ENCODE measurements at regions not wholly inside any gene's neighbourhood (a gene's known extent, or its start where the extent isn't known, plus 50 kb on each side); places are given as distances from the start of the nearest gene placed in this dataset.

DNA sequence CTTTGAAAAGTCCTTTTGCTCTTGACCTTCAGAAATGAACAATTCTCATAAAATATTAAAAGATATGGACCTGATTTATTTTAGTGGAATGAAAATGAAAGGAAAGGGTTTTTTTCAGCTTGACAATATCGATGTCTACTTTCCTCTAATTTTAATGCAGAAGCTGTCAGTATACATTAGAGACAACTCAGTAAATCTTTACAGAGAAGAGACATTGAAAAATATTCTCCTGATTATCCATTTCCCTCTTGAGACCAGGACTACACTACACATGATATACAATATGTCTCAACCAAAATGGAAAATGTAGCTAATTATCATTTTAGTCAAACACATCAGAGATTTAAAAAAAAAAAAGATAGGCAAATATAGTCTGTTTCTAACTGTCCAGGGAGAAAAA lies 288.5 kb upstream of the NUDT12 start:
- Histone ChIP-seq H3K9me3 (no peaks in the 10 kb centered on the region), H3K36me3 (ENCODE audit: control insufficient read depth in 2 of 2, extremely low read depth in 1 of 2, insufficient read depth in 1 of 2, low read length in 1 of 2) (no peaks in the 10 kb centered on the region), H3K27ac (ENCODE audit: low read length) (no peak overlapping the region), H3K4me3 (ENCODE audit: control insufficient read depth in 1 of 2, extremely low read depth in 1 of 2, low read length in 1 of 2) (no peak overlapping the region), H3K27me3 (replicated peaks in 1 of 2; ENCODE audit: control insufficient read depth in 2 of 2, extremely low read depth in 1 of 2, insufficient read depth in 2 of 2, low read length in 1 of 2) (no peaks in the 10 kb centered on the region), H3K4me1 (ENCODE audit: control insufficient read depth in 1 of 2, extremely low read depth in 1 of 2, insufficient read depth in 2 of 2, low read length in 2 of 2) (no peaks in the 10 kb centered on the region)
- Mint-ChIP-seq H3K27me3 (no peaks in the 10 kb centered on the region), H3K27ac (no peak overlapping the region), H3K36me3 (no peaks in the 10 kb centered on the region), H3K9me3 (peaks cover 5 to 13% (median 12%) of the 10 kb centered on the region in 3 donors), H3K4me3 (no peak overlapping the region), H3K4me1 (no peaks in the 10 kb centered on the region)
- ChIA-PET POLR2A (interaction anchor here in 1 of 2 donors (0.7 kb wide), 1 partner anchor 47 kb away, joined by 9 read pairs; no protein-coding TSS in a partner anchor), CTCF (no interaction called here)
- WGBS (ENCODE audit: insufficient coverage) = no CpG with 5 or more reads among the region's 1 CpG
- ATAC-seq (replicated peaks in 1 of 4) = no peak
- no peak for DNase-seq

DNA sequence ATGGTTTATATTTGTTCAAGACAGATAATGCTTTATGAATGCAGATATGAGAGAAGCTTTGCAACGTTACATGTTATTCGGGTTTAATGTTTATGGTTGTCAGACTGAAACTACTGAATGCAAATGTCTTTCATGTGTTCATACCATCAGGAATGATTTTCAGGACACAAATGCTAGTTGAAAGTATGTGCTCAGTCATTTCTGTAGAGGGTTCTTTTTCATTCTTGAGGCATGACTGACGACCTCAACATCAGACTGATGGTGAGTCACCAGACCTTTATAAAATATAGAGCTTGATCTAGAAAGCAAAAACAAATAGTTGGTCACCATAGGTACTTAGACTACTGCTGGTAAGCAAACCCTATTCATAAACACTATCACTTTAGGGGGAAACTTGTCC lies 287.3 kb upstream of the NUDT12 start:
- no peaks in the 10 kb centered on the region for H3K36me3 ChIP-seq (ENCODE audit: control insufficient read depth in 2 of 2, extremely low read depth in 1 of 2, insufficient read depth in 1 of 2, low read length in 1 of 2)
- Mint-ChIP-seq H3K27me3 (no peaks in the 10 kb centered on the region), H3K36me3 (no peaks in the 10 kb centered on the region), H3K4me3 (no peak overlapping the region), H3K4me1 (no peaks in the 10 kb centered on the region), H3K9me3 (peaks cover 6 to 10% (median 7%) of the 10 kb centered on the region in 3 donors), H3K27ac (no peak overlapping the region)
- H3K27ac ChIP-seq (ENCODE audit: low read length) = no peak overlapping the region
- no peak for DNase-seq
- CTCF ChIA-PET = interaction anchor here in 1 of 2 donors (0.6 to 0.8 kb wide), 2 partner anchors 17 to 32 kb away, joined by 3 read pairs; no protein-coding TSS in a partner anchor
- WGBS (ENCODE audit: insufficient coverage) = 60% methylated on average over 2 of the region's 3 CpGs
- POLR2A ChIA-PET = no interaction called here
- no peak for ATAC-seq (replicated peaks in 1 of 4)
- H3K27me3 ChIP-seq (replicated peaks in 1 of 2; ENCODE audit: control insufficient read depth in 2 of 2, extremely low read depth in 1 of 2, insufficient read depth in 2 of 2, low read length in 1 of 2) = no peaks in the 10 kb centered on the region
- H3K9me3 ChIP-seq = no peaks in the 10 kb centered on the region
- H3K4me1 ChIP-seq (ENCODE audit: control insufficient read depth in 1 of 2, extremely low read depth in 1 of 2, insufficient read depth in 2 of 2, low read length in 2 of 2) = no peaks in the 10 kb centered on the region
- H3K4me3 ChIP-seq (ENCODE audit: control insufficient read depth in 1 of 2, extremely low read depth in 1 of 2, low read length in 1 of 2) = no peak overlapping the region

DNA sequence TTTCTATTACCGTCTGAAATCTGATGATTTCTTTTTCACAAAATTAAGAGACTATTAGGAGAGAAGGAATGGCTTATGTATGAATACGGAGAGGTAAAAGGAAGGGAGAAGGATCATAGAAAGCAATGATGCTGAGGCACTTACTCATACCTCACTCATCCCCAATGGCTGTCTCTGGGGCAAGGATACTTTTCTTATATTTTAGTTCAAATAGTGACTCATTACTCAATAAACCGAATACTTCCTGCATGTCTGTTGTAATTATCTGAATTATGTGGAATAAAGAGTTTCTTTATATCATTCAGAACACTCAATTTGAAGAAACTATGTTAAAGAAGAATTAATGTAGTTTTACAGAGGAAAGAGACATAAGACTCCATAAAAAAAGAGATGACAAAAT lies 284.5 kb upstream of the NUDT12 start:
- no peaks in the 10 kb centered on the region for H3K27me3 Mint-ChIP-seq
- no peak overlapping the region for H3K27ac ChIP-seq (ENCODE audit: low read length)
- H3K4me3 Mint-ChIP-seq = no peak overlapping the region
- no peak overlapping the region for H3K27ac Mint-ChIP-seq
- no peak overlapping the region for H3K4me3 ChIP-seq (ENCODE audit: control insufficient read depth in 1 of 2, extremely low read depth in 1 of 2, low read length in 1 of 2)
- no peak for ATAC-seq (replicated peaks in 1 of 4)
- CTCF ChIA-PET = no interaction called here
- H3K4me1 ChIP-seq (ENCODE audit: control insufficient read depth in 1 of 2, extremely low read depth in 1 of 2, insufficient read depth in 2 of 2, low read length in 2 of 2) = no peaks in the 10 kb centered on the region
- H3K36me3 Mint-ChIP-seq = no peaks in the 10 kb centered on the region
- H3K27me3 ChIP-seq (replicated peaks in 1 of 2; ENCODE audit: control insufficient read depth in 2 of 2, extremely low read depth in 1 of 2, insufficient read depth in 2 of 2, low read length in 1 of 2) = no peaks in the 10 kb centered on the region
- no CpG with 5 or more reads among the region's 3 CpGs for WGBS (ENCODE audit: insufficient coverage)
- POLR2A ChIA-PET = no interaction called here
- H3K9me3 ChIP-seq = no peaks in the 10 kb centered on the region
- no peaks in the 10 kb centered on the region for H3K4me1 Mint-ChIP-seq
- no peak for DNase-seq
- no peaks in the 10 kb centered on the region for H3K36me3 ChIP-seq (ENCODE audit: control insufficient read depth in 2 of 2, extremely low read depth in 1 of 2, insufficient read depth in 1 of 2, low read length in 1 of 2)
- peaks cover 4 to 6% (median 5%) of the 10 kb centered on the region in 3 donors for H3K9me3 Mint-ChIP-seq

DNA sequence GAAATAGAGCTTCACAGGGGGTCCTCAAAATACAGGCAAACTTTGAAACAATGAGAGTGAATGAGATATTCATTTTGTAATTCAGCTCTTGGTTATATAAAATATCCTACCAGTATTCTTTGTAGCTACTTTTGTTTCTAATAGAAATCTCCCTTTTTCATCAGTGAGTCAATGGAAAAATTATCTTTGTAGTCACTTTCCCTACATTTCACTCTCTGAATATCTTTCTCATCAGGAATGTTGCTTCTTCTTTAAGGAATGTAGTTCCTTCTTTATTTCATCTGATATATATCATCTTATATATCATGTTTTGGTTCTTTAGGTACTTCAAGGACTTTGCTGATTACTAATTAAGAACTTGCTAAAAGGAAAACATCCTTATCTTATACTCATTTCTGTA lies 280.3 kb upstream of the NUDT12 start:
- no peak overlapping the region for H3K4me3 Mint-ChIP-seq
- H3K9me3 ChIP-seq = no peaks in the 10 kb centered on the region
- no peak for DNase-seq
- ATAC-seq (replicated peaks in 1 of 4) = no peak
- ChIA-PET POLR2A (no interaction called here), CTCF (interaction anchor here in 1 of 2 donors (0.6 kb wide), 1 partner anchor 79 kb away, joined by 3 read pairs; no protein-coding TSS in a partner anchor)
- H3K36me3 Mint-ChIP-seq = no peaks in the 10 kb centered on the region
- H3K4me1 ChIP-seq (ENCODE audit: control insufficient read depth in 1 of 2, extremely low read depth in 1 of 2, insufficient read depth in 2 of 2, low read length in 2 of 2) = no peaks in the 10 kb centered on the region
- no peak overlapping the region for H3K27ac ChIP-seq (ENCODE audit: low read length)
- H3K27me3 ChIP-seq (replicated peaks in 1 of 2; ENCODE audit: control insufficient read depth in 2 of 2, extremely low read depth in 1 of 2, insufficient read depth in 2 of 2, low read length in 1 of 2) = no peaks in the 10 kb centered on the region
- peaks cover 2 to 13% (median 4%) of the 10 kb centered on the region in 3 donors for H3K9me3 Mint-ChIP-seq
- no peaks in the 10 kb centered on the region for H3K36me3 ChIP-seq (ENCODE audit: control insufficient read depth in 2 of 2, extremely low read depth in 1 of 2, insufficient read depth in 1 of 2, low read length in 1 of 2)
- no peak overlapping the region for H3K27ac Mint-ChIP-seq
- no peaks in the 10 kb centered on the region for H3K4me1 Mint-ChIP-seq
- H3K27me3 Mint-ChIP-seq = no peaks in the 10 kb centered on the region
- H3K4me3 ChIP-seq (ENCODE audit: control insufficient read depth in 1 of 2, extremely low read depth in 1 of 2, low read length in 1 of 2) = no peak overlapping the region

DNA sequence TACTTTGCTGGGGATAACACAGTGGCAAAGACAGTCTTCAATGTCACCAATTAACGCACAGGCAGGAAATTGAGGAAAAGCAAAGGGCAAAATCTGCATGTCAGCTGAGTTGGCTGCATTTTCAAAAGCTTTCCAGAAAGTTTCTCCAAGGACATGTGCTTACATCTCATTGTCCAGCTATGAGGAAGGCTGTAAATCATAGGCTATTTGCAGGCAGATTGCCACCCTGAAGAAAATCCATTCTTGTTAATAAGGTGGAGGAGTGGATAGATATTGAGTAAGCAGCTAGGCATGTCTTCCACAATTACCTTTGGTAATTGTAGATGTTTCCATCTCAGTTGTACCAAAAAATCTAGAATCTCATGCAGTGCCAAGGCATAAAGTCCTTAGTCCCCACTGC lies 278.0 kb upstream of the NUDT12 start:
- ChIA-PET CTCF (no interaction called here), POLR2A (no interaction called here)
- Histone ChIP-seq H3K4me1 (ENCODE audit: control insufficient read depth in 1 of 2, extremely low read depth in 1 of 2, insufficient read depth in 2 of 2, low read length in 2 of 2) (no peaks in the 10 kb centered on the region), H3K4me3 (ENCODE audit: control insufficient read depth in 1 of 2, extremely low read depth in 1 of 2, low read length in 1 of 2) (no peak overlapping the region), H3K9me3 (no peaks in the 10 kb centered on the region), H3K27me3 (replicated peaks in 1 of 2; ENCODE audit: control insufficient read depth in 2 of 2, extremely low read depth in 1 of 2, insufficient read depth in 2 of 2, low read length in 1 of 2) (no peaks in the 10 kb centered on the region), H3K36me3 (ENCODE audit: control insufficient read depth in 2 of 2, extremely low read depth in 1 of 2, insufficient read depth in 1 of 2, low read length in 1 of 2) (no peaks in the 10 kb centered on the region), H3K27ac (ENCODE audit: low read length) (no peak overlapping the region)
- Mint-ChIP-seq H3K36me3 (no peaks in the 10 kb centered on the region), H3K27ac (no peak overlapping the region), H3K9me3 (peaks cover 2 to 19% (median 4%) of the 10 kb centered on the region in 3 donors), H3K4me3 (no peak overlapping the region), H3K27me3 (no peaks in the 10 kb centered on the region), H3K4me1 (no peaks in the 10 kb centered on the region)
- WGBS (ENCODE audit: insufficient coverage) = 100% methylated on average over 1 of the region's 1 CpG
- ATAC-seq (replicated peaks in 1 of 4) (no peak), DNase-seq (no peak)

DNA sequence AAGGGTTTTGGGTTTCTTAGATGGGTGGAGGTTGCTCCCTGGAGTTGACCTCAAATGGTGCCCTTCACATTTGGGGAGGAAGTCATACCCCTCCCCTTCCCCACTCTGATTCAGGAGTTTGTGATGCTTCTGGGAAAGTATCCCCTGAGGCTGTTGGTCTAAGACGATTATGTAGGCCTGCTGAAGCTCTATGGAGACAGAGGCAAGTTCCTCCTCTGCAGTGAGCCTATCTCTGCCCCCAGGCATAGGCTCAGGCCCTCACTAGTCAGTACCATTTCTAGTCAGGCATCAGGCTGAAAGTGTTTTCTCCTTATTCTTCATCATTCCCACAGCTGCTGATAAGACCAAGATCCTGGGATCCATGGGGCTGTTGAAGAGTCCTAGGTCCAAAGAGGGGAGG lies 271.6 kb upstream of the NUDT12 start:
- H3K27me3 ChIP-seq (replicated peaks in 1 of 2; ENCODE audit: control insufficient read depth in 2 of 2, extremely low read depth in 1 of 2, insufficient read depth in 2 of 2, low read length in 1 of 2) = no peaks in the 10 kb centered on the region
- H3K36me3 ChIP-seq (ENCODE audit: control insufficient read depth in 2 of 2, extremely low read depth in 1 of 2, insufficient read depth in 1 of 2, low read length in 1 of 2) = no peaks in the 10 kb centered on the region
- no peaks in the 10 kb centered on the region for H3K27me3 Mint-ChIP-seq
- ATAC-seq (replicated peaks in 1 of 4) = no peak
- no peaks in the 10 kb centered on the region for H3K9me3 ChIP-seq
- no peaks in the 10 kb centered on the region for H3K36me3 Mint-ChIP-seq
- H3K4me3 Mint-ChIP-seq = no peak overlapping the region
- H3K4me3 ChIP-seq (ENCODE audit: control insufficient read depth in 1 of 2, extremely low read depth in 1 of 2, low read length in 1 of 2) = no peak overlapping the region
- no peaks in the 10 kb centered on the region for H3K4me1 Mint-ChIP-seq
- no peak overlapping the region for H3K27ac Mint-ChIP-seq
- peaks cover 0 to 10% (median 6%) of the 10 kb centered on the region in 3 donors for H3K9me3 Mint-ChIP-seq
- H3K27ac ChIP-seq (ENCODE audit: low read length) = no peak overlapping the region
- DNase-seq = no peak
- H3K4me1 ChIP-seq (ENCODE audit: control insufficient read depth in 1 of 2, extremely low read depth in 1 of 2, insufficient read depth in 2 of 2, low read length in 2 of 2) = no peaks in the 10 kb centered on the region
- ChIA-PET POLR2A (no interaction called here), CTCF (no interaction called here)
- WGBS (ENCODE audit: insufficient coverage) = no CpG with 5 or more reads among the region's 1 CpG

DNA sequence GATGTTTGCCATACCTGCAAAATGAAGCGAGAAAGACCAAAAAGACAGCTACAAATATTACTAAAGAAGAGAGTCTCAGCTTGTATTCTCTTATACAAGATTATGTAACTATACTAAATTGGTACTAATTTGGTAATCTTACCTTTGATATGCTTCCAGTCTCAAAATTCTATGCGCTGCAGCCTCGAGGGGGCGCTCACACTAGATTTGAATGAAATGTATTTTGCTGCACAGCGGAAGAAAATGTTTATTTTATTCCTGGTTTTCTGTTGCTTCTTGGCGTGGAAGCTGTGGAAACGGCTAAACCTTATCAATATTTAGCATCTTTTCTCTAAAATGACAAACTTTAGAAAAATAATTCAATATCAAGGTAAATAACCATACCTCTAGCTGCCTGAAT lies 267.0 kb upstream of the NUDT12 start:
- Mint-ChIP-seq H3K9me3 (peaks cover 4 to 19% (median 15%) of the 10 kb centered on the region in 3 donors), H3K27me3 (no peaks in the 10 kb centered on the region), H3K4me3 (no peak overlapping the region)

More for the DNA sequence above, 267.0 kb upstream of the NUDT12 start:
- Histone ChIP-seq H3K9me3 (no peaks in the 10 kb centered on the region), H3K27ac (ENCODE audit: low read length) (no peak overlapping the region), H3K4me1 (ENCODE audit: control insufficient read depth in 1 of 2, extremely low read depth in 1 of 2, insufficient read depth in 2 of 2, low read length in 2 of 2) (no peaks in the 10 kb centered on the region), H3K4me3 (ENCODE audit: control insufficient read depth in 1 of 2, extremely low read depth in 1 of 2, low read length in 1 of 2) (no peak overlapping the region), H3K27me3 (replicated peaks in 1 of 2; ENCODE audit: control insufficient read depth in 2 of 2, extremely low read depth in 1 of 2, insufficient read depth in 2 of 2, low read length in 1 of 2) (no peaks in the 10 kb centered on the region), H3K36me3 (ENCODE audit: control insufficient read depth in 2 of 2, extremely low read depth in 1 of 2, insufficient read depth in 1 of 2, low read length in 1 of 2) (no peaks in the 10 kb centered on the region)
- Mint-ChIP-seq H3K4me1 (no peaks in the 10 kb centered on the region), H3K27ac (no peak overlapping the region), H3K36me3 (no peaks in the 10 kb centered on the region)
- ChIA-PET POLR2A (no interaction called here), CTCF (no interaction called here)
- no CpG with 5 or more reads among the region's 7 CpGs for WGBS (ENCODE audit: insufficient coverage)
- no peak for DNase-seq
- ATAC-seq (replicated peaks in 1 of 4) = no peak

Data from T-cell (primary cell).